Activated T-cell treated with anti-CD3 and anti-CD28 coated beads, Interleukin-2, amount 50 U/mL, for 72 hours (primary cell): ENCODE measurements at regions not wholly inside any gene's neighbourhood (a gene's known extent, or its start where the extent isn't known, plus 50 kb on each side); places are given as distances from the start of the nearest gene placed in this dataset.
"Not testable (repeated sequence)": the region's sequence is repeated elsewhere in the genome, so short reads cannot be mapped to it uniquely, and the experiment has no call there.

Experiments used
- ATAC-seq, 2 donors: fragments of 150-1000 bp; cut with Tn5 transposase; replicated peaks in 1 of 2; 2 replicates each; pipeline ENCODE4 v1.10.0; 2021; ENCODE audit warnings: moderate library complexity in 2 of 2, mild to moderate bottlenecking in 1 of 2
- DNase-seq, 2 donors: peaks; one replicate each; pipeline ENCODE4 v3.0.0; 2021 to 2022; ENCODE audit warnings: mixed read lengths in 1 of 2
- H3K27ac Mint-ChIP-seq: one replicate; pipeline ENCODE4 v1.8.0; 2022; ENCODE audit warnings: mild to moderate bottlenecking, moderate library complexity, mixed read lengths
- H3K27me3 Mint-ChIP-seq: one replicate; pipeline ENCODE4 v1.8.0; 2022; ENCODE audit warnings: low read depth, mixed read lengths
- H3K36me3 Mint-ChIP-seq, 2 donors: one replicate each; pipeline ENCODE4 v1.8.0; 2022; ENCODE audit warnings: mixed read lengths in 2 of 2, mild to moderate bottlenecking in 1 of 2; ENCODE audit not compliant: insufficient read depth in 2 of 2
- H3K4me1 Mint-ChIP-seq: one replicate; pipeline ENCODE4 v1.8.0; 2022; ENCODE audit warnings: low read depth, mixed read lengths
- H3K4me3 Mint-ChIP-seq, 2 donors: one replicate each; pipeline ENCODE4 v1.8.0; 2022; ENCODE audit warnings: mild to moderate bottlenecking in 2 of 2, mixed read lengths in 2 of 2, moderate library complexity in 2 of 2
- H3K9me3 Mint-ChIP-seq, 2 donors: one replicate each; pipeline ENCODE4 v1.8.0; 2022; ENCODE audit warnings: mixed read lengths in 2 of 2

- ATAC-seq (no peak), DNase-seq (no peak)
- H3K27me3 Mint-ChIP-seq = peaks cover 13% of the 10 kb centered on the region
- no peak overlapping the region for H3K27ac Mint-ChIP-seq
- no peaks in the 10 kb centered on the region for H3K36me3 Mint-ChIP-seq
- H3K4me1 Mint-ChIP-seq = no peaks in the 10 kb centered on the region
- no peaks in the 10 kb centered on the region for H3K9me3 Mint-ChIP-seq
- H3K4me3 Mint-ChIP-seq = no peak overlapping the region
These were observed 92.9 kb upstream of the SIX2 start for GRCh38 chr2:45102141-45102540.

- DNase-seq (no peak), ATAC-seq (no peak)
- Mint-ChIP-seq H3K4me3 (no peak overlapping the region), H3K27ac (no peak overlapping the region), H3K4me1 (no peaks in the 10 kb centered on the region), H3K36me3 (no peaks in the 10 kb centered on the region), H3K9me3 (no peaks in the 10 kb centered on the region), H3K27me3 (peaks cover 24% of the 10 kb centered on the region)
These were observed 87.7 kb upstream of the SIX2 start for GRCh38 chr2:45096996-45097395.

- H3K9me3 Mint-ChIP-seq, ATAC-seq, H3K27ac Mint-ChIP-seq, H3K4me1 Mint-ChIP-seq, H3K4me3 Mint-ChIP-seq, DNase-seq, H3K36me3 Mint-ChIP-seq: not testable (repeated sequence)
- peaks cover 24% of the 10 kb centered on the region for H3K27me3 Mint-ChIP-seq
These were observed 86.8 kb upstream of the SIX2 start for GRCh38 chr2:45096038-45096437.

- DNase-seq (no peak), ATAC-seq (no peak)
- Mint-ChIP-seq H3K27ac (no peak overlapping the region), H3K36me3 (no peaks in the 10 kb centered on the region), H3K9me3 (no peaks in the 10 kb centered on the region), H3K4me1 (no peaks in the 10 kb centered on the region), H3K4me3 (no peak overlapping the region), H3K27me3 (peaks cover 35% of the 10 kb centered on the region)
These were observed 84.4 kb upstream of the SIX2 start for GRCh38 chr2:45093663-45094062.

- Mint-ChIP-seq H3K27ac (no peak overlapping the region), H3K9me3 (no peaks in the 10 kb centered on the region), H3K4me3 (no peak overlapping the region), H3K36me3 (no peaks in the 10 kb centered on the region), H3K4me1 (no peaks in the 10 kb centered on the region), H3K27me3 (peaks cover 35% of the 10 kb centered on the region)
- DNase-seq = no peak
- no peak for ATAC-seq
These were observed 83.9 kb upstream of the SIX2 start for GRCh38 chr2:45093181-45093580.

GRCh38 chr2:45089554-45090261 lies 80.5 kb upstream of the SIX2 start:
- Mint-ChIP-seq H3K27ac (no peak overlapping the region), H3K9me3 (no peaks in the 10 kb centered on the region), H3K36me3 (no peaks in the 10 kb centered on the region), H3K4me1 (no peaks in the 10 kb centered on the region), H3K27me3 (peaks cover 23% of the 10 kb centered on the region), H3K4me3 (no peak overlapping the region)
- DNase-seq (no peak), ATAC-seq (no peak)

- DNase-seq (no peak), ATAC-seq (no peak)
- peaks cover 16% of the 10 kb centered on the region for H3K27me3 Mint-ChIP-seq
- H3K9me3 Mint-ChIP-seq = no peaks in the 10 kb centered on the region
- no peak overlapping the region for H3K4me3 Mint-ChIP-seq
- H3K27ac Mint-ChIP-seq = no peak overlapping the region
- H3K36me3 Mint-ChIP-seq = no peaks in the 10 kb centered on the region
- no peaks in the 10 kb centered on the region for H3K4me1 Mint-ChIP-seq
These were observed 76.2 kb upstream of the SIX2 start for GRCh38 chr2:45085487-45085886.

- H3K4me1 Mint-ChIP-seq = no peaks in the 10 kb centered on the region
- no peaks in the 10 kb centered on the region for H3K9me3 Mint-ChIP-seq
- H3K4me3 Mint-ChIP-seq = no peak overlapping the region
- no peak for DNase-seq
- no peaks in the 10 kb centered on the region for H3K36me3 Mint-ChIP-seq
- ATAC-seq = no peak
- no peak overlapping the region for H3K27ac Mint-ChIP-seq
- H3K27me3 Mint-ChIP-seq = peaks cover 13% of the 10 kb centered on the region
These were observed 75.2 kb upstream of the SIX2 start for GRCh38 chr2:45084361-45085020.

GRCh38 chr2:45083175-45083574 lies 73.9 kb upstream of the SIX2 start:
- DNase-seq (no peak), ATAC-seq (no peak)
- H3K27ac Mint-ChIP-seq = no peak overlapping the region
- no peaks in the 10 kb centered on the region for H3K9me3 Mint-ChIP-seq
- no peaks in the 10 kb centered on the region for H3K4me1 Mint-ChIP-seq
- no peaks in the 10 kb centered on the region for H3K36me3 Mint-ChIP-seq
- H3K27me3 Mint-ChIP-seq = peaks cover 8% of the 10 kb centered on the region
- H3K4me3 Mint-ChIP-seq = no peak overlapping the region

GRCh38 chr2:45074713-45075112 lies 65.5 kb upstream of the SIX2 start:
- no peak for DNase-seq
- Mint-ChIP-seq H3K36me3 (no peaks in the 10 kb centered on the region), H3K9me3 (no peaks in the 10 kb centered on the region), H3K27me3 (no peaks in the 10 kb centered on the region), H3K4me1 (no peaks in the 10 kb centered on the region), H3K27ac (no peak overlapping the region), H3K4me3 (no peak overlapping the region)
- ATAC-seq = no peak

- Mint-ChIP-seq H3K36me3 (no peaks in the 10 kb centered on the region), H3K9me3 (no peaks in the 10 kb centered on the region), H3K27ac (no peak overlapping the region), H3K27me3 (peaks cover 2% of the 10 kb centered on the region), H3K4me3 (no peak overlapping the region), H3K4me1 (no peaks in the 10 kb centered on the region)
- ATAC-seq = no peak
- no peak for DNase-seq
These were observed 63.6 kb upstream of the SIX2 start for GRCh38 chr2:45072862-45073237.

GRCh38 chr2:45072064-45072861 lies 63.0 kb upstream of the SIX2 start:
- peaks cover 8% of the 10 kb centered on the region for H3K27me3 Mint-ChIP-seq
- H3K4me3 Mint-ChIP-seq = no peak overlapping the region
- H3K36me3 Mint-ChIP-seq = no peaks in the 10 kb centered on the region
- ATAC-seq = no peak
- DNase-seq = no peak
- H3K27ac Mint-ChIP-seq = no peak overlapping the region
- no peaks in the 10 kb centered on the region for H3K4me1 Mint-ChIP-seq
- H3K9me3 Mint-ChIP-seq = no peaks in the 10 kb centered on the region

GRCh38 chr2:45070113-45070652 lies 60.9 kb upstream of the SIX2 start:
- Mint-ChIP-seq H3K4me1 (no peaks in the 10 kb centered on the region), H3K4me3 (no peak overlapping the region), H3K27me3 (peaks cover 16% of the 10 kb centered on the region), H3K9me3 (peaks cover 0 to 1% of the 10 kb centered on the region in 2 donors), H3K27ac (no peak overlapping the region), H3K36me3 (peaks cover 0 to 2% of the 10 kb centered on the region in 2 donors)
- no peak for DNase-seq
- no peak for ATAC-seq
